ENCODE measurements at regions not wholly inside any gene's neighbourhood (a gene's known extent, or its start where the extent isn't known, plus 50 kb on each side); places are given as distances from the start of the nearest gene placed in this dataset.

- no peak for TF ChIP-seq CTCF (IDR thresholded peaks at IDR 0.05 in 8 of 11, conservative IDR thresholded peaks at IDR 0.05 in 3 of 11)
- no peak for TF ChIP-seq POLR2A (IDR thresholded peaks at IDR 0.05)
Measured at GRCh38 chr4:183816882-183817509, 88.1 kb upstream of the STOX2 start.

Data from spleen (tissue), 7 donors.